ENCODE measurements at regions not wholly inside any gene's neighbourhood (a gene's known extent, or its start where the extent isn't known, plus 50 kb on each side); places are given as distances from the start of the nearest gene placed in this dataset.
A peak's percentile ranks its signal among the peaks of the same experiment; 100 is the strongest.
"Not testable (repeated sequence)": the region's sequence is repeated elsewhere in the genome, so short reads cannot be mapped to it uniquely, and the experiment has no call there.

GRCh38 chr1:174105086-174105485 lies 54.2 kb upstream of the RABGAP1L start:
- no peak for DNase-seq

DNA sequence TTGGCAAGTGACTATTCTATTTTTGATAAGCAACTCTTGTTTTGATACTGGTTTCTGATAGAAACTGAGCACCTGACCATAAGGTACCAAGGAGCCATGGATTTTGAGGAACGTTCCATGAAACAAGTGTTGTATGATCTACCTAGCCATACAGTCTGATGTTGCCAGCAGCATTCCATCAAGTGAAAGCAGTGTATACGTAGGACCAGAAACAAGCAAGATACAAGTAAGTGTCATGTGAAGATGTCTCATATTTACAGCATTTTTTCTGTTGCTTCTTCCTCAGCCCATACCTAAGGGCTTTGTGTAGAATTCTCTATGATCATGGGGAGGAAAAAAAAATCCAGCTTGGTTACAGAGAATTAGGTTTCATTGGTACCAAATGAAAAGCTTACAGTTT lies 55.6 kb upstream of the RABGAP1L start:
- DNase-seq = no peak

- DNase-seq = not testable (repeated sequence)
Observed at GRCh38 chr1:174101976-174102375, 57.3 kb upstream of the RABGAP1L start.

DNA sequence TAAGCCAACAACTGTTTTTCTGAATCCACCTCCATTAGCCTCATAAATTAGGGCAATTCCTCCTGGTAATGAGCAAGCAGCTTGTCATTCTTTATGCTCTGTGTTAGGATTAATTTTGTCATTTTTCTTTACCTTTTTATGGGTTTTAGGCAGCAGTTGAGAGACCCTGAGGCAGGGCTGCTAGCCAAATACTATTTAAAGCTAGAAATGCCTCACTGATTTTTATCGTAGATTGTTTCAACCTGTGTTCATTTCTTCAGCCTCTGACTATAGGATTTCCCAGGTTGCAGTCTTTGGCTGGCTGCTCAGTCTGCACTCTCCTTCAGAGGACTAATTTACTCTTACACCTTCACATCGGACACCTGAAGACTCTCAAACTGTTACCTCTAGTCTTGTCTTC lies 61.9 kb upstream of the RABGAP1L start:
- DNase-seq = no peak

DNA sequence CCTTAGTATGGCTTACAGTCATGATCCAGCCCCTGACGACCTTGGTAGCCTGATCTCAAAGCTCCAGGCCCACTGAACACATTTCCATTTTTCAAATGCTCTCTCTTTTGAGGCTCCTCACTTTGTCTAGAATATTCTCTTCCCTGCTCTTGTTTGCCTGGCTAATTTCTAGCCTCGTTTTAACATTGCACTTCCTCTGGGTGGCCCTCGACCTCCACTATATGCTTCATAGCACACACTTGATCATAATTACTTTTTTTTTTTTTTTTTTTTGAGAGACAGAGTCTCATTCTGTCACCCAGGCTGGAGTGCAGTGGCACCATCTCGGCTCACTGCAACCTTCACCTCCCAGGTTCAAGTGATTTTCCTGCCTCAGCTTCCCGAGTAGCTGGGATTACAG lies 65.5 kb upstream of the RABGAP1L start:
- not testable (repeated sequence) for DNase-seq

DNA sequence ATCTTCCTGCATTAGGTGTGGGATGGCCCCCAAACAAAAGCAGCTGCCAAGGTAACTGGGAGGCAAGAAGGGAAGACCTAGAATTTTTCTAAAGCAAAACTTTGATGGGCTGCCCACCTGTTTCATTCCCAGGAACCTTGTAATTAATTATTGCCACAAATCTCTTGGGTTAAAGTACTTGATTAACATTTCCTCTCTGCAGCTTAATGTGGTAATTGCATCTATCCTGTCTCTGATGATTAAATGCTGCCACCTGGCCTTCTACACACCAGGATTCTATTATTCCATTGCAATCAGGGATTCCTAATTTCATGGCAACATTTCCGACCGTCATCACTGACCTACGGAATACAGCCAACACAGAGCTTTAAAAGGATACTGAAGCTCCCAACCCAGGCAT lies 68.3 kb upstream of the RC3H1 start:
- no peak for DNase-seq

- DNase-seq = no peak
Observed at GRCh38 chr1:174080819-174081218, 58.7 kb upstream of the RC3H1 start.

DNA sequence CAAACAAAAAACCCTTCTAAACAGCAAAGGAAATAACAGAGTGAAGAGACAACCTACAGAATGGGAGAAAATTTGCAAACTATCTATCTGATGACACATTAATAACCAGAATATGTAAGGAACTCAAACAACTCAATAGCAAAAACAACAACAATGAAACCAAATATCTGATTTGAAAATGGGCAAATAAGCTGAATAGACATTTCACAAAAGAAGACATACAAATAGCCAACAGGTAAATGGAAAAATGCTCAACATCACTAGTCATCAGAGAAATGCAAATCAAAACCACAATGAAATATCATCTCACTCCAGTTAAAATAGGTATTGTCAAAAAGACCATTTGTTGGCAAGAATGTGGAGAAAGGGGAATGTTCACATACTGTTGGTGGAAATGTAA lies 57.6 kb upstream of the RC3H1 start:
- DNase-seq = no peak

DNA sequence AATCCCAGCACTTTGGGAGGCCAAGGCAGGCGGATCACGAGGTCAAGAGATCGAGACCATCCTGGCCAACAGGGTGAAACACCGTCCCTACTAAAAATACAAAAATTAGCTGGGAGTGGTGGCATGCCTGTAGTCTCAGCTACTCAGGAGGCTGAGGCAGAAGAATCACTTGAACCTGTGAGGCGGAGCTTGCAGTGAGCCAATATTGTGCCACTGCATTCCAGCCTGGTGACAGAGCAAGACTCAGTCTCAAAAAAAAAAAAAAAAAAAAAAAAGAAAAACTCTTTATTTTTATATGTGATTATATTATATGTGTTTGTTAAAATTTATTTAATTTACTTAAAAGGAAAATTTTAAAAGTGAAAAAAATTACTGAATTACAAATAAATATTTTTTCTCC lies 56.8 kb upstream of the RC3H1 start:
- DNase-seq = not testable (repeated sequence)

DNA sequence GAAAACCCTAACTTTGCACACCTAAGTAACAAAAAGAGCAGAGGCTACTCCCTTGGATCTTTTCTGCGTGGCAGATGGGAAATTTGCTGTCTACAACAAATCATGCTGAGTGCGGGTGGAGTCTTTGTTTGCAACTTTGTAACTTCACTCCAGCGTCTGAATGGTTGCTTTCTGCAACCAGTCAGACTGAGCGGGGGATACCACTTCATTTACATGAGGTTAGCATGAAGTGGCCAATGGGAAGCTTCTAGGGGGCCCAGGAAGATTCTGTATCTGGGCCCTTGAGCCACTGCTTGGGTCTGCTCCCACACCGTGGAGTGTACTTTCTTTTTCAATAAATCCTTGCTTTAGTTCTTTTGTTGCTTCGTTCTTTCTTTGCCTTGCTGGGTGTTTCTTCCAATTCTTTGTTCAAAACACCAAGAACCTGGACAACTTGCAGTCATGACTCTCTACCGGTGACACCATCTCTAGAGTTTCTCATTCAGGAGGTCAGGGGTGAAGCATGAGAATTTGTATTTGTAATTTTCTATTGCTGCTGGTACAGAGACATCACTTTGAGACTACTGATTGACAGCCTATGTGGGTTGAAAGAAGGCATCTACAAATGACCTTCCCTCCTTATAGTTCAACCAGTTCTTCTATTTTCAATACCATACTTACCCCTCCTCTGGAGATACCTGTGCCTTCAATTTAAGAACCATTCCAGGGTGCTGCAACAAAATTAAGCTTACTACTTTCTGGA lies 55.8 kb upstream of the RC3H1 start:
- no peak for DNase-seq

GRCh38 chr1:174075245-174075692 lies 53.1 kb upstream of the RC3H1 start:
- DNase-seq = no peak

- peak; percentile 19 for DNase-seq
Observed at GRCh38 chr1:174074757-174075156, 52.6 kb upstream of the RC3H1 start.

DNA sequence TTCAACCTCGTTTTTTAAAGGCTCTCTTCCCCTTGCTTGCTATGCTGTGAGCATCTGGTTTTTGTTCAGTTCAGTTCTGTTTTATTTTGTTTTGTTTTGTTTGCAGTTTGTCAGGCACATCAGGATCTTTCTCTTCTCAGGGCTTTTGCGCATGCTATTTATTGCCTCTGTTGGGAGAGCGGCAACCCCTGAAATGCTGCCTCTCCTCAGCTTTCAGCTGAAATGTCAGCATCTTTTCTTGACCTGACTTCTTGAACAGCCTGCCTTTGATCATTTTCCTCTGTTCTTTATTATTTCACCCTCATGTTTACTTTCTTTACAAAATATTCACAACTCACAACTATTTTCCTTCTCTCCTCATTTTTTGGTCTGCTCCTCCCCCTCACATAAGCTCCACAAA lies 50.4 kb upstream of the RC3H1 start:
- DNase-seq = no peak
